ENCODE measurements at regions not wholly inside any gene's neighbourhood (a gene's known extent, or its start where the extent isn't known, plus 50 kb on each side); places are given as distances from the start of the nearest gene placed in this dataset.

- no peaks in the 10 kb centered on the region for H3K27me3 ChIP-seq (replicated peaks; ENCODE audit: insufficient read depth)
- no peaks in the 10 kb centered on the region for H3K9me3 ChIP-seq
- H3K4me3 ChIP-seq: no peak overlapping the region
- H3K36me3 ChIP-seq: no peaks in the 10 kb centered on the region
- TF ChIP-seq POLR2AphosphoS5 (IDR thresholded peaks at IDR 0.05): no peak
- no peak for TF ChIP-seq CTCF (IDR thresholded peaks at IDR 0.05)
- TF ChIP-seq POLR2A (IDR thresholded peaks at IDR 0.05): no peak
- DNase-seq (ENCODE audit: low spot score): no peak
- no peaks in the 10 kb centered on the region for H3K4me1 ChIP-seq (replicated peaks)
- intact Hi-C loops (cut with DNase I): no loop called here
- no peak overlapping the region for H3K27ac ChIP-seq
- 89% methylated on average over 7 of the region's 7 CpGs for WGBS
Measured at GRCh38 chr10:21337171-21337792, 188.2 kb downstream of the SKIDA1 start.

- H3K27ac ChIP-seq: no peak overlapping the region
- 16% methylated on average over 8 of the region's 8 CpGs for WGBS
- H3K4me3 ChIP-seq: no peak overlapping the region
- intact Hi-C loops (cut with DNase I): no loop called here
- no peaks in the 10 kb centered on the region for H3K36me3 ChIP-seq
- DNase-seq (ENCODE audit: low spot score): peak; percentile 46
- no peaks in the 10 kb centered on the region for H3K9me3 ChIP-seq
- no peaks in the 10 kb centered on the region for H3K4me1 ChIP-seq (replicated peaks)
- TF ChIP-seq POLR2AphosphoS5 (IDR thresholded peaks at IDR 0.05): peak; percentile 17
- no peak for TF ChIP-seq CTCF (IDR thresholded peaks at IDR 0.05)
- no peaks in the 10 kb centered on the region for H3K27me3 ChIP-seq (replicated peaks; ENCODE audit: insufficient read depth)
Measured at GRCh38 chr10:21336476-21337170, 188.9 kb downstream of the SKIDA1 start.

DNA sequence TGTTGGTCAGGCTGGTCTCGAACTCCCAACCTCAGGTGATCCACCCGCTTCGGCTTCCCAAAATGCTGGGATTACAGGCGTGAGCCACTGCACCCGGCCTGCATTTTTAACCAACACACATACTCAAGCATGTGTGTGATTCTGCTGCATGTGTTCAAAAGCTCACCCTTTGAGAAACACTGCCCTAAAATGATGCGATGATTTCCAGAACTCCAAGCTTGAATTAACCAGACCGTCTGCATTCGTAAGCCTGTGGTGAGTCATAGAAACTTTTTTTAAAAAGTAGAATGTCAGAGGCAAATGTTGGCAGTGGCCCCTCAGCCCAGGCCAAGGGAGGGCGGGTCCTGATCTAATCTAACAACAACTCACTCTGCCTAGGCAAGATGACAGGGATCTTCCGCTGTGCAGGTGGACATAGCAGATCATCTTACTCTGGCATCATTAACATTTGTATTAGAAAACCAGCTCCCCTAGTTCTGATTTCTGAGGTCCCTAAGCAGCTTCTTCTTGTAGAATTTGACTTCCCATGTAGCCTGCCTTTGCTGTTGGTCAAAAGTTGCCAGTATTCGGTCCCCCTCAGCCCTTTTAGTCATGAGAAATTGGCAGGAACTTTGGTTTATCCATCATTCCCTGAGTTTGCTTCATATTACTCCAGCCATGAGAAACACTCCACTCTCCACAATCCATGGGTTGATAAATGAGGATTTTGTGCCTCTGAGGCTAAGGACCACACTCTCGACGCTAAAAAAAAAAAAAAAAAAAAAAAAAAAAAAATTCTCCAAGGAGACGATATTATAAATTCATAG, 190.4 kb downstream of the SKIDA1 start:
- Histone ChIP-seq H3K4me3 (no peak overlapping the region), H3K27me3 (replicated peaks; ENCODE audit: insufficient read depth) (no peaks in the 10 kb centered on the region), H3K36me3 (no peaks in the 10 kb centered on the region), H3K27ac (no peak overlapping the region), H3K9me3 (no peaks in the 10 kb centered on the region), H3K4me1 (replicated peaks) (no peaks in the 10 kb centered on the region)
- TF ChIP-seq POLR2AphosphoS5 (IDR thresholded peaks at IDR 0.05): peak; percentile 77
- TF ChIP-seq POLR2A (IDR thresholded peaks at IDR 0.05): no peak
- 44% methylated on average over 14 of the region's 14 CpGs for WGBS
- peak; percentile 79 for DNase-seq (ENCODE audit: low spot score)
- intact Hi-C loops (cut with DNase I): no loop called here

DNA sequence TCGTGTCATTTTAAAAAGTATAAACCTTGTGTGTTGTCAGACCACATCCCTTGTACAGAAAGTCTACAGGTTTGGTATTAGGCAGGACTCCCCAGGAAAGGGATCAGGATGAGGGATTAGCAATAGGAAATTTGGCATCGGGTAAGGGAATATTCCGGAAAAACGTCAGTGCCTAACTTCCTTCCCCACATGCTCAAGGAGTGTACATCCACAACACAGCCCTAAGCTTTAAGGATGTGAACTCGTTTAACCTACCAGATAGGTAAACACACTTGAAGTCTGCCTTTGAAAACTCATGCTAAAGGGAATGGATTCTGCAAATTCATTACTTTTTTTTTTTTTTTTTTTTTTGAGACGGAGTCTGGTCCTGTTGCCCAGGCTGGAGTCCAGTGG, 194.9 kb downstream of the SKIDA1 start:
- intact Hi-C loops (cut with DNase I): no loop called here
- Histone ChIP-seq H3K27me3 (replicated peaks; ENCODE audit: insufficient read depth) (no peaks in the 10 kb centered on the region), H3K4me1 (replicated peaks) (no peaks in the 10 kb centered on the region), H3K36me3 (no peaks in the 10 kb centered on the region), H3K9me3 (no peaks in the 10 kb centered on the region), H3K4me3 (no peak overlapping the region), H3K27ac (no peak overlapping the region)
- TF ChIP-seq POLR2A (IDR thresholded peaks at IDR 0.05): no peak
- TF ChIP-seq CTCF (IDR thresholded peaks at IDR 0.05): no peak
- TF ChIP-seq POLR2AphosphoS5 (IDR thresholded peaks at IDR 0.05): no peak
- no peak for DNase-seq (ENCODE audit: low spot score)
- 61% methylated on average over 6 of the region's 6 CpGs for WGBS

DNA sequence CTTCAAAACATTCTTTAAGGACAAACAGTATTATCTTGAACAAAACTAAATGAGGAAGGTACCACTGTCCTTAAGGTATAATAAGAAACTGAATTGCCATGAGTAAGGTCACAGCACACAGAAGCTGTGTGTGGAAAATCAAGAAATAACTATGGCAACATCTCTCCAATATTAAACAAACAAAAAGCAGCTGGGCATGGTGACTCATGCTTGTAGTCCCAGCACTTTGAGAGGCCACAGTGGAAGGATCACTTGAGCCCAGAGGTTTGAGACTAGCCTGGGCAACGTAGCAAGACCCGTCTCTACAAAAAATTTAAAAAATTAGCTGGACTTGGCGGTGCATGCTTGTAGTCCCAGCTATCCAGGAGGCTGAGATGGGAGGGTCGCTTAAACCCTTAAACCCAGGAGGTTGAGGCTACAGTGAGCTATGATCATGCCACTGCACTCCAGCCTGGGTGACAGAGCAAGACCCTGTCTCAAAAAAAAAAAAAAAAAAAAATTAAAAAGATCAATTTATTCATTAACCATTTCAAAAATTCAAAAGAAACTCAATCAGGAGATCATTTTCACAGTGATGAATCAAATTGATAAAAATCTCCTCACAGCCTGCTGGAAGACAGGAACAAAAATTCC, 195.4 kb downstream of the SKIDA1 start:
- no peaks in the 10 kb centered on the region for H3K9me3 ChIP-seq
- WGBS: 69% methylated on average over 4 of the region's 4 CpGs
- H3K36me3 ChIP-seq: no peaks in the 10 kb centered on the region
- no peak for DNase-seq (ENCODE audit: low spot score)
- H3K27me3 ChIP-seq (replicated peaks; ENCODE audit: insufficient read depth): no peaks in the 10 kb centered on the region
- intact Hi-C loops (cut with DNase I): no loop called here
- H3K27ac ChIP-seq: no peak overlapping the region
- TF ChIP-seq POLR2A (IDR thresholded peaks at IDR 0.05): no peak
- no peak for TF ChIP-seq POLR2AphosphoS5 (IDR thresholded peaks at IDR 0.05)
- TF ChIP-seq CTCF (IDR thresholded peaks at IDR 0.05): no peak
- H3K4me1 ChIP-seq (replicated peaks): no peaks in the 10 kb centered on the region
- H3K4me3 ChIP-seq: no peak overlapping the region
